ENCODE measurements at regions not wholly inside any gene's neighbourhood (a gene's known extent, or its start where the extent isn't known, plus 50 kb on each side); places are given as distances from the start of the nearest gene placed in this dataset.

DNA sequence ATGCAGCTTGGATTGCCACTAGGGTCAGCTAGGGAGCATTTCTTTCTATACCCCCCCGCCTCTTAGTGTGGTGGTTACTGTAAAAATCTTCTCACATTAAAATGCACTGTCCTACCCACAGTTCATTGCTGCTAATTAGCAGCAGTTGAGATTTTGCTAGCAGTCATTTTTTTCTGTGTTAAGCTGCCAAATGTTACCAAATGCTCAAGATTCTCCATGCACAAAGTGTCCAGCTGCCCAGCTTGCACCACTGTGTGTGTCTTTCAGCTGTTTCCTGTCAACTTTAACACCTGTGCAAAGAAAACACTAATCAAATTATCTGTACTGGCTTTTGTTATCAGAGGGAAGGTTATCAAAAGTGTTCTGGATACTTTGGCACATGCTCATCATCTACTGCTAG is 679.3 kb downstream of the NR4A2 start:
- no peak overlapping the region for H3K4me3 ChIP-seq (ENCODE audit: low read length)
- no peak overlapping the region for H3K9ac ChIP-seq (ENCODE audit: extremely low read depth, low read length, poor library complexity, severe bottlenecking)
- H3K27me3 ChIP-seq (ENCODE audit: control insufficient read depth, insufficient read depth, low read length, poor library complexity, severe bottlenecking): no peaks in the 10 kb centered on the region
- H3K27me3 Mint-ChIP-seq (ENCODE audit: insufficient read depth): no peaks in the 10 kb centered on the region
- WGBS, 2 experiments (ENCODE audit: insufficient coverage in 1 of 2, insufficient read length in 1 of 2): 75 to 83% methylated on average over 1 of the region's 1 CpG
- H3K9me3 Mint-ChIP-seq: no peaks in the 10 kb centered on the region
- DNase-seq: no peak
- no peak overlapping the region for H3K4me3 Mint-ChIP-seq
- H3K27ac Mint-ChIP-seq: no peak overlapping the region
- H3K4me1 ChIP-seq (ENCODE audit: control insufficient read depth, insufficient read depth, low read length): no peaks in the 10 kb centered on the region
- no peaks in the 10 kb centered on the region for H3K36me3 ChIP-seq (ENCODE audit: control insufficient read depth, insufficient read depth, low read length)
- TF ChIP-seq, protein P1, sequence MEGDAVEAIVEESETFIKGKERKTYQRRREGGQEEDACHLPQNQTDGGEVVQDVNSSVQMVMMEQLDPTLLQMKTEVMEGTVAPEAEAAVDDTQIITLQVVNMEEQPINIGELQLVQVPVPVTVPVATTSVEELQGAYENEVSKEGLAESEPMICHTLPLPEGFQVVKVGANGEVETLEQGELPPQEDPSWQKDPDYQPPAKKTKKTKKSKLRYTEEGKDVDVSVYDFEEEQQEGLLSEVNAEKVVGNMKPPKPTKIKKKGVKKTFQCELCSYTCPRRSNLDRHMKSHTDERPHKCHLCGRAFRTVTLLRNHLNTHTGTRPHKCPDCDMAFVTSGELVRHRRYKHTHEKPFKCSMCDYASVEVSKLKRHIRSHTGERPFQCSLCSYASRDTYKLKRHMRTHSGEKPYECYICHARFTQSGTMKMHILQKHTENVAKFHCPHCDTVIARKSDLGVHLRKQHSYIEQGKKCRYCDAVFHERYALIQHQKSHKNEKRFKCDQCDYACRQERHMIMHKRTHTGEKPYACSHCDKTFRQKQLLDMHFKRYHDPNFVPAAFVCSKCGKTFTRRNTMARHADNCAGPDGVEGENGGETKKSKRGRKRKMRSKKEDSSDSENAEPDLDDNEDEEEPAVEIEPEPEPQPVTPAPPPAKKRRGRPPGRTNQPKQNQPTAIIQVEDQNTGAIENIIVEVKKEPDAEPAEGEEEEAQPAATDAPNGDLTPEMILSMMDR (conservative IDR thresholded peaks at IDR 0.05): no peak
- no peak overlapping the region for H3K27ac ChIP-seq (ENCODE audit: low read depth, low read length)
- H3K4me1 Mint-ChIP-seq: no peaks in the 10 kb centered on the region
- no peaks in the 10 kb centered on the region for H3K36me3 Mint-ChIP-seq (ENCODE audit: low read depth)
- no peaks in the 10 kb centered on the region for H3K9me3 ChIP-seq (ENCODE audit: control insufficient read depth, low read length)

DNA sequence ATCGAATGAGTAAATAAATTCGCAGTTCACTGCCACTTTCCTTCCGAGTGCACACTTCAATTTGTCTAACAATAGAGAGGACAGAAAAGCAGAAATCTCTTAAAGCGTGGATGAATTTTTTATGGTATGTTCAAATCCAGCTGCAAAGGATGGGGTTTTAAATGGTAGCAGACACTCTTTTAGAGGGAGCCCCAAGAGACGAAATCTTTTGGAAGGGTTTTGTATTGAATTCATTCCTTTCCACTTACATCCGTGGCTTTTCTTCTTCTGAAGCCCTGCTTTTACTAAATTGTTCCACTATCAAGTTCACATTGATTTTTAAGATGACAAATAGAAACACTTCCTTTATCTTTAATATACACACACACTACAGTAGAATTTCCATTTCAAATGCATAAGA is 680.7 kb downstream of the NR4A2 start:
- WGBS, 2 experiments (ENCODE audit: insufficient coverage in 1 of 2, insufficient read length in 1 of 2): 92% methylated on average over 2 to 6 of the region's 6 CpGs
- Histone ChIP-seq H3K27ac (ENCODE audit: low read depth, low read length) (no peak overlapping the region), H3K9ac (ENCODE audit: extremely low read depth, low read length, poor library complexity, severe bottlenecking) (no peak overlapping the region), H3K27me3 (ENCODE audit: control insufficient read depth, insufficient read depth, low read length, poor library complexity, severe bottlenecking) (no peaks in the 10 kb centered on the region), H3K36me3 (ENCODE audit: control insufficient read depth, insufficient read depth, low read length) (no peaks in the 10 kb centered on the region), H3K4me1 (ENCODE audit: control insufficient read depth, insufficient read depth, low read length) (no peaks in the 10 kb centered on the region), H3K9me3 (ENCODE audit: control insufficient read depth, low read length) (no peaks in the 10 kb centered on the region), H3K4me3 (ENCODE audit: low read length) (no peak overlapping the region)
- Mint-ChIP-seq H3K27ac (no peak overlapping the region), H3K36me3 (ENCODE audit: low read depth) (no peaks in the 10 kb centered on the region), H3K27me3 (ENCODE audit: insufficient read depth) (no peaks in the 10 kb centered on the region), H3K4me3 (no peak overlapping the region), H3K9me3 (no peaks in the 10 kb centered on the region), H3K4me1 (no peaks in the 10 kb centered on the region)
- TF ChIP-seq, protein P1 (conservative IDR thresholded peaks at IDR 0.05): no peak
- DNase-seq: no peak

DNA sequence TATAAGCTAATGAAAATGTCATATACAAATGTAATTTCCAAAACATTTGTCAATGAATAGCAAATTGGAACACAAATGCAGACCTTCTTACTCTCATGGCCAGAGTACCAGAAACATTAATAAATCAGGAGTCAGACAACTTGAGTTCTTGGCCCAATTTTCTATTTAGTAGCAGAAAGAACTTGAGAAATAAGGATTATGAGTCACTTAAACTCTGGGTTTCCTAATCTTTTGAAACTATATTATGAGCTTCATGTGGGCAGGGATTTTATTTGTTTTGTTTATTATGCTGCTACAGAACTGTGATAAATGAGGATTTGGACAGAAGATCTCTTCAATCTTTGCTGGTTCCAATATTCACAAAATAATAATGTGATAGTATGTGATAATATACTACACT is 686.7 kb downstream of the NR4A2 start:
- no peak overlapping the region for H3K27ac Mint-ChIP-seq
- Histone ChIP-seq H3K27ac (ENCODE audit: low read depth, low read length) (no peak overlapping the region), H3K36me3 (ENCODE audit: control insufficient read depth, insufficient read depth, low read length) (no peaks in the 10 kb centered on the region), H3K9me3 (ENCODE audit: control insufficient read depth, low read length) (no peaks in the 10 kb centered on the region), H3K4me1 (ENCODE audit: control insufficient read depth, insufficient read depth, low read length) (no peaks in the 10 kb centered on the region), H3K4me3 (ENCODE audit: low read length) (no peak overlapping the region), H3K27me3 (ENCODE audit: control insufficient read depth, insufficient read depth, low read length, poor library complexity, severe bottlenecking) (no peaks in the 10 kb centered on the region), H3K9ac (ENCODE audit: extremely low read depth, low read length, poor library complexity, severe bottlenecking) (no peak overlapping the region)
- H3K36me3 Mint-ChIP-seq (ENCODE audit: low read depth): no peaks in the 10 kb centered on the region
- no peaks in the 10 kb centered on the region for H3K27me3 Mint-ChIP-seq (ENCODE audit: insufficient read depth)
- H3K4me1 Mint-ChIP-seq: no peaks in the 10 kb centered on the region
- no peak for DNase-seq
- no peak overlapping the region for H3K4me3 Mint-ChIP-seq
- TF ChIP-seq, protein P1 (conservative IDR thresholded peaks at IDR 0.05): no peak
- no peaks in the 10 kb centered on the region for H3K9me3 Mint-ChIP-seq

All from endodermal cell (in vitro differentiated cells).